NCI-H510A treated with DMSO at 0.1 percent for 48 hours (cell line): ENCODE measurements at regions not wholly inside any gene's neighbourhood (a gene's known extent, or its start where the extent isn't known, plus 50 kb on each side); places are given as distances from the start of the nearest gene placed in this dataset.

Source experiments
- DNase-seq: peaks from one replicate; lab custom pipeline; 2025; lab: John Stamatoyannopoulos, UW

DNA sequence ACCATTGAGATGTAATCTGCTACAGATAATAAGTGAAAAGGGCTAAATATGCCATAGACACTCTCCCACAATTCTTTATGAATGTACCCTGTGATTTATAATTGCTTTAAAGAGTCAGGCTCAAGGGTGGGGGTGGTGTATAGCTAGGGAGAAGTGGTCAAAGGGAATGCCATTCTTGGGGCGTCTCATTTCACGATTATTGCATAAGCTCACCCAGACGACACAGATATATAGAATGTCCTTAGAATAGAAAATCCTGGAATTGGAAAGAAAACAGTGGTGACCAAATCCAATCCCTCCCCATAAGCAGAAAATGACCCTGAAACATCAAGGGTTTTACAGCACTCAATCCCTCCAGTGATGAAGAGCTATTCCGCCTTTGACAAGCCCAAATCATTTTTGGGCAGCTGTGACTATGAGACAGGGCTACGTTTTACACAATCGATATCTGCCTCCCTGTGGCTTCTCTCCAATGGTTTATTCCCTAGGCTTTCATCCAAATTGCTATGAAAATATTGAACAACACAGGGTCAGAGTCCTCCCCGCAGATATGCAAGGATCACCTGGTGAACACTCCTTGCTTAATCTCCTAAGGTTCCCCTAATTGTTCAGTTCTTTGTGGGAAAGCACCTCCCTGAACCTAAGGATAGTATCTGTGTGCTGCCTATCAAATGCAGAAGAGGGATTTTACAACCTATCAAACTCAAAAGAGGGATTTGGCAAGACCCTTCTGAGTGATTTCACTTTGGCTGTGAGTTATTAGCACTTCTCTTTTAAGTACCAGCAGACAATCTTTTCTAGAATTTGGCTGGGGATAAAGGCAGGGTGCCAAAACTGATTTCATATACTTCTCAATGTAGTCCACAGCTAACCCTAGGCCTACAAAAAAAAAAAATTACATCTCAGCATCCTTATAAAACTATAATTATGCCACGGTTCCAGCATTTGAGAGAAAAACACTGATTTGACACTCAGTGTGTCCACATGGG is 144.9 kb upstream of the CDH6 start:
- no peak for DNase-seq

DNA sequence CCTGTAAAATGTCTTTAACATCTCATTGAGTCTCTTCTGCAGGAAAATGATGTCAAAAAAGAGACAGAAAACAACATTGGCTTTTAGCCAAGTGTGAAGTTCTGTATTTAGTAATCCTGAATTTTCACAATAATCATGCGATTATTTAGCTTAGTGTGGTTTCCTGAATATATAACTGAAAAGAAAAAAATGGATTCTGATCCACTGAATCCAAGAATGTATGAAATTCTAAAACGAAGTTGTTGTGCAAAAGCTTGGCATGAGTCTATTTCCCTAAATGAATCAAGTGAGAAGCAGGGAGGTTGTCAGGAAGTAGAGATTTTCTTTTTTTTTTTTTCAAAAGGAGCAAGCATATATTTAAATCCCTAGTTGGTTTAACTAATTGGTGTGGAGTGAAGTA is 145.9 kb upstream of the CDH6 start:
- DNase-seq = no peak

DNA sequence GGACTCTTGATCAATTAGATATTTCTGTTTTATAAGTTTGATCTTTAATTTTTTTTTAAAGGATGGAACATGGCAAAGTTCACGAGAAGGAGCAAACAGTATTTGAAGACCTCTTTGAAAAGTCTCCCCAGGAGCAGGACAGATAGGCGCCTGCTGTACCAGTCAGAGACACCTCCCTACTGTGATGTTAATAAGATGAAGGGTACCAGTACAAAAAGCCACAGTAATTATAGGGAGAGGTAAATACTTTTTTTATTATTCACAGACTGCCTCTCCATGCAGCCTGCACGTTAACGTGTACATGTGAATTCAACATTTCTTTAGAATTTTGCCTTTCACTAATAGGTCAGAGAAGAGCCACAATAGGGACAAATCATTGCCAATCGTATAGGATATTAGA is 146.5 kb upstream of the CDH6 start:
- no peak for DNase-seq

DNA sequence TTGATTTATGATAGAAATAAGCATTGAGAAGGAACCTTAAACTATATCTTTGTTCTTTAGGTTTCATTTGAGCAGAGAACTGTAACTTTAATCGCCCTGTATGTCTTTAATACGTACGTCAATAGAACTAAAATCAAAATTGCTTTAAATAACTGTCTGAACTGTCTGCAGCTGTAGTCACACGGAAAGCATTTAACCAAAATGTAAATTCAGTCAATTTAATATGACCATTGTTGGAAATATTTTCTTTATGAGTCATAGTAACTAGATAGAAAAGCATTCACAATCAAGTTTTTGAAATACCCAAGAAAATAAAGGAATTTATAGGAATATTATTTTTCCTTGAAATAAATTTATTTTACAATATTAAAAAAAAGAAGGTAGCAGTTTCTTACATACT is 157.1 kb upstream of the CDH6 start:
- DNase-seq = no peak

DNA sequence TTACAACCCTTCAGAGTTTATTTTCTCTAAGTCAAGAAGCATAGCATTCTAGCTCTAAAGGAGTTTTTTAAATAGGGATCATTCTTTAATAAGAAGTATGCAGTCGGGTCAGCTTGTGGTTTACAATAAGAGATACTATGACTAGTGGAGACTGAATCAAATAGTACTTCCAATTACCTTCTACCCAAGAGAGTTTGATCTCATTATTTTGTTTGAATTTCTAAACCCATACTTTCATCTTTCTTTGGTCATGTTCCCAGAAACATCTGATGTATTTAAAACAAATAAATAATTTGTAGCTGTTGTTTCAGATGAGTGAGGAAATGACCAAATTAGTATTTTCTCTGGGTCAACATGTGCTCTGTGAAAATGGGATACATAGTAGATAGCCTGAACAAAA is 160.2 kb upstream of the CDH6 start:
- no peak for DNase-seq

DNA sequence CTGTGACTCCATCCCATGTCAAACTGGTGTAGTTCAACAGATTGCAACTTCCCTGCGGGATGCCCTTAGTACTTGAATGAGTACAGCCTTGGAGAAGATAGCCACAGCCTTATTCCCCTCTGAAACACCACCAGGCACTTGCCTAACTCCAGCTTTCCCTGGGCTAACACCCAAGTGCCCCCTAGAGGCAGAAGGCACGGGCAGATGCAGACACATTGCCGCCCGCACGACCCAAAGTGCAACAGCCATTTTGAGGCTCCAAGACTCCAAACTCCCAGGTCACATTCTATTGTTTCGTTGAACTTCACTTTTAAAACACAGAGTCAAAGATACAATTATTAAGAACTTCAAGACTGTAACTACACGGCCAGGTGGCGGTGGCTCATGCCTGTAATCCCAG is 163.6 kb upstream of the CDH6 start:
- no peak for DNase-seq

DNA sequence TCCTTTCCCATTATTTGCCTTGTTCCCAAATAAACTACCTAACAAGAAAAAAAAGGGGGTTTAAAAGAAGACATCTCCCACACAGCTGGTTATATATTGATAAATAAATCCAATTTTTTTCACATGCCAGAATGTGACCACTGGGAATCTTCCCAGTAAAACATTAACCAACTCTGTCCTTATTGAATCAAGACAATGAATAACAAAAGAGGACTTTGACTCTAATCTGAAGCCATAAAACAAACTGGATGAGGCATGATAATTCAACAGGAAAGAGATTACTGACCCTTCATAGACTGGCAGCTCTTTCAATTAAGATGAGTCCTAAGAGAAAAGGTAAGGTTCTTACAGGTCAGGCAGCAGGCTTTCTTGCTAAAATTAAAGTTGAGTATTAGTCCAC is 165.8 kb upstream of the CDH6 start:
- DNase-seq = no peak

DNA sequence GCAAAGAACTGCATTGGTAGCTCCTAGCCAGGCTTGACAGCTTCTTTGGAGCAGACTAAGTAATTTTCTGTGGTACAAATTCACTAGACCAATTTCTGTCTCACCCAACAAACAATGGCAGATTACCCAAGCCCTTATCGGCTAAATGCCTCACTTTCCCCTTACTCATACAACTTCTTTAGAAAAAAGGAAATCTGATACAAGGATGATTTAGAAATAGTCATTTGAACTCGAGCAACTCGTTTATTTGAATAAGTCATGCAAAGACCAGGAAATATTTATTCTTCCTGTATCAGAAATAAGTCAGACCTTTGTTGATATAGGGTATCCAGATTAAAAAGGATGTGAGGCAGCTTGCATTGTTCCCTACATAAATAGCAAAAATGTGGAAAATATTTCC is 170.4 kb upstream of the CDH6 start:
- DNase-seq = no peak

DNA sequence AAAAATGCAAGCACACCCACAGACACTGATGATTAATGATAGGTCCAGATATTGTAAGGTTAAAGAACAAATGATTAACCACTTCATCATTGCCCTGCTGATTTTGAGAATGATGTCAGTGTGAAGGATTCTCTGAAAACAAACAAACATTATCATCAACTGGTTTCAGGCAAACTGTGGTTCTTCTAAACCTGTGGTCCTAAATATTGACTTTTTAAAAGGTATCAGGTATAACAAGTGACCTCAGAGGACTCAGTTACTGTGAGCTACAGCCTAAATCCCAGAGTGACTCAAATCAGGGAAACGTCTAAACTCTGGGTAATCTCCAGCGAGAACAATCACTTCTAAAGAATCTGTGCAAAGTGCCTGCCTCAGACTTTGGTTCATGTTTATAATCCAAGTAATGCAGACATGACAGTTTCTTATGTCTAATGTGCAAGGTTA is 172.3 kb upstream of the CDH6 start:
- DNase-seq = no peak

DNA sequence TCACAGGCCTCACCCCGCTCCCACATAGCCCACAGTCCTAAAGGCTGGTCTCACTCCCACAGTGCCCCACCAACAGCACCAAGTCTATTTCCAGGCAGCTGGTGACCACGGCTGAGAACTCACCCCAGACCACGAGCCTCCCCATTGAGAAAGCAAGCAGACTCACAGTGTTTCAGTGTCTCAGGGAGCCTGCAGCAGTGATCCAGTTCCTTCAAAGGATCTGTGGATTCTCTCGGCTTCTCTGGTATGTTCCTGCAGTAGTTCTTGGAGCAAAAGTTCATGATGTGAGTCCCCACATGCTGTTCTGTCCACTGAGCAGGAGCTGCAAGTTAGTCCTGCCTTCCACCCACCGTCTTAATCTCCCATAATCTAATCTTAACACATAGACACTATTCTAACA is 185.3 kb upstream of the CDH6 start:
- no peak for DNase-seq

DNA sequence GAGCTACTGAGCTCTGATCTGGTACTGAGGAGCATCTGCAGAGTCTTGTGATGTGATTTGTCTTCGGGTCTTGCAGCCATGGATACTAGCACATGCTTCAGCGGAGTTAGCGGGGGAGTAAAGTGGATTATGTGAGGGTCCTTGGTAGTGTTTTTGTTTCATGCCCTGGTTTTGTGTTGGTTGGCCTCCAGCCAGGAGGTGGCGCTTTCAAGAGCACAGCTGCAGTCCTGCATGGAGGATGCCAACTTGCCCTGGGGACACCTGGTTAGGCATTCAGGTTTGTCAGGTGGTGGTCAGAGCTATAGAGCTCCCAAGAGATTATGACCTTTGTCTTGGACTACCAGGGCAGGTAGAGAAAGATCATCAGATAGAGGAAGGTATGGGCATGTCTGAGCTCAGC is 185.8 kb upstream of the CDH6 start:
- no peak for DNase-seq

DNA sequence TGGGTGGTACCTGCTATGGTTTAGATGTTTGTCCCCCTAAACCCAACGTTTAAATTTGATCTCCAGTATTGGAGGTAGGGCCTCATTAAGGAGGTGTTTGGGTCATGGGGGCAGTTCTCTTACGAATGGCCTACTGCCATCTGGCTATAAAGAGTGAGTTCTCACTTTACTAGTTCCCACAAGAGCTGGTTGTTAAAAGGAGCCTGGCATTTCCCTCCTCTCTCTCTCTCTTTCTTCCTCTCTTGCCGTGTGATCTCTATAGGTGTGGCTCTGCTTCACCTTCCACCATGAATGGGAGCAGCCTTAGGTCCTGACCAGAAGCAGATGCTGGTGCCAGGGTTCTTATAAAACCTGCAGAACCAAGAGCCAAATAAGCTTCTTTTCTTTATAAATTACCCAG is 193.2 kb upstream of the CDH6 start:
- DNase-seq = no peak

DNA sequence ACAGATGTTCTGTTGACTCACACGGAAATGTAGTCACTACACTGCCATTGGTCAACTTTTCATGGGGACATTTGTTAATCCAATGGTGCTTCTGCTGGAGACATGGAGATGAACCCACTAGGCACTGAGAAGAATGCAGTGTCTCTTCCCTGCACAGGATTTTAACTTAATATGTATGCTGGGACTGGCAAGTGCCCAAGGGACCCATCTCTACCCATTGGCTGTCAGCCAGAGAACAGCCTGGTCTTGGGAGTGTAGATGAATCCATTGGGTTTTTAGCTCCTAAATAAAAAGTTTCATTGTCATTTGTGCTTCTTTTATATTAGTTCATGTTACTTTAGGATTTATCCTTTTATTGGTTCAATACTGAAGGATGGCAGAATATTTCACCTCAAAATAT is 195.8 kb upstream of the CDH6 start:
- DNase-seq = no peak

DNA sequence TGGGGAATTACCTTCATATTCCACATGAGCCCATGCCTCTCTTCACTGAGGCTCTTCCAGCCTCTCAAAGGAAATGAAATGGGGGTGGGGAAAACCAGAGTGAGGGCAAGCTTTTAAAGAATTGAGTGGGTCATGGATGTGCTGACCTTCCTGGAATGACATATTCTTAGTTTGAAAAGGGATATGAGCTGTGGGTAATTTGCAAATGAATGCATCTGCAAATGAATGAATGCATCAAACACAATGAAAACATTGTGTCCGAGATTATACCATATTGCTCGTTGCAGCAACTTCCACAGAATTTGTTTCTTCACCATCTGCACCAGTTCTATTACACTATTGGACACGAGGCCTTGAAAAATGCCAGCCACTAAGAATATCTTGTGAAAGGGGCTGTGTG is 198.6 kb upstream of the CDH6 start:
- no peak for DNase-seq

DNA sequence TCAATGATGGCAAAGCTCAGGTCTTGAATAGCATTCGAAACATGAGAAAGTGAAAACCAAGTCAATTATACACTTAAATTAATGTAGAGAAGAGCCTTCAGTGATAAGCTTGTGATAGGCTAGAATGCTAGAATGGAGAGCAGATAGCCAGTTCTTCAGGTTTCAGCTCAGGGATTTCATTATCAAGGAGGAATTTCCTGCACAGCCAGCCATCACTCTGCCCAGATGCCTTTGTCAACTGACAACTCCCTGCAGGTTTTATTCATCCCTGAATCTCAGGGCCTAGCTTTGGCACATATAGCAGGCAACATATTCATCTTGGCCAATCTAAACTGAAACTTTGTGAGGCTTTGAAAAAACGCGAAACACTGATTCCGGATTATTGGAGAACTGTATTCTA is 199.3 kb upstream of the CDH6 start:
- DNase-seq = peak; percentile 17

DNA sequence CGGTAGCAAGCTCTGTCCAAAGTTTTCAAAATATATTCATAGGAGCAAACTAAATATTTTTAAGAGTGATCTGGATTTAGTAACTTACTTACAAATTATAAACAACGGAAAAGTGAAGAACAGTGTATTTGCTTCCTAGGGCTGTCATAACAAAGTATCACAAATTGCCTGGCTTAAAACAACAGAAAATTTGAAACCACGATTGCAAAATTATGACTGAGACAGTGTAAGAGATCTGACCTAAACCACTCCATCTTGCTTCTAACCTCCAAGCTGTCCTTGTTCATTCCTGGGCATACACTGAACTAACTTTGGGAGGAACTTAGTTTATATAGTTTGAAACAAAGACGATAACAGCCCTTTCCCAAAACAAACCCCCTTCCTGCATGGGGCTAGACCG is 202.0 kb upstream of the CDH6 start:
- no peak for DNase-seq

DNA sequence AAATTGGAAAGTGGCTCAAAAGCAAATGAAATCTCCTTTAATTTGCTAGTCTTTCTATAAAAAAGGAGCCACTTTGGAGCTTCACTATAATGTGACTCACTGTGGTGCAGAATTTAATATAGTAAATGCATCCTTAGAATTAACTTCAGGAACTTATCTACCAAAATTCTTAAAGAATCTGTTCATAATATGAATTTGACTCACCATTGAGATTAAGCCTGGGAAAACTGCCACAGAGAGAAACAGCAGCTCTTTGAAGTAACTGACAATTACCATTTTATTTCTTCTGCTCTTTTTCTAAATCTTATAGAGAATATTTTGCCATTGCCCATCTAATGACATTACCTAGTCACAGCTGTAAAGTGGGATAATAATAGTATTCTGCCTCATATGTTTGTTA is 211.9 kb upstream of the CDH6 start:
- DNase-seq = no peak

DNA sequence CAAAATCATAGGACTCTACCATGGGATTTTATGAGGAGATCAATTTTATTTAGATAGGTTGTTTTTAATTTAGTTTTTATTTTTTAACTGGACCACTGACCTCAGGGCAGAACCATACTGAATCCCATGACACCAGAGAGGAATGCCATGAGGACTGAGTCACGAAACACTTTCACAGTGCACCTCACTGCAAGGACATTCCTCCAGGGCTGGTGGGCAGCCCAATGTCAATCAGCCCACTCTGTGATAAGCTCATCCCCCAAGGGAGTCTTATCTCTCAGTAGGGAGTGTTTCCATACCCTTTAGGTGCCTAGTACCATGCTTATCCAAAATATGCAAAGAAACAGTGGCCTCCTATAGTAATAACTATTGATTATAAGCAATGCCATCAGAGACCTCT is 224.5 kb upstream of the CDH6 start:
- no peak for DNase-seq

DNA sequence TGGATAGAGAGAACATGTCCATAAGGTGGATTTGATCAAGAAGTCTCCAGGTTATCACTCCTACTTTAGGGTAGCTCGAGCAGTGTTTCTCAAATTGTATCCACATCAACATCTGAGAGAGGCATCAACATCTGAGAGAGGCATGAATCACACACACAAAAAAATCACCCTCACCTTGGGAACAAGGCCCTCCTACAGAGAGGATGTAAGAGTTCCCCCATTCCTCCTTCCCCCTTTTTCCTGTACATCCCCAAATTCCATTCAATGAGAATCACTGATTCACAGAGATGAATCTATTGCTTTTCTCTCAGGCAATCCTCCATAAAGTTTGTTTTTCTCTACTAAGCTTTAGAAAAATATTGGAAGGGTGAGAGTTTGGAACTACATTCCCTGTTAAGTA is 233.4 kb upstream of the CDH6 start:
- no peak for DNase-seq

DNA sequence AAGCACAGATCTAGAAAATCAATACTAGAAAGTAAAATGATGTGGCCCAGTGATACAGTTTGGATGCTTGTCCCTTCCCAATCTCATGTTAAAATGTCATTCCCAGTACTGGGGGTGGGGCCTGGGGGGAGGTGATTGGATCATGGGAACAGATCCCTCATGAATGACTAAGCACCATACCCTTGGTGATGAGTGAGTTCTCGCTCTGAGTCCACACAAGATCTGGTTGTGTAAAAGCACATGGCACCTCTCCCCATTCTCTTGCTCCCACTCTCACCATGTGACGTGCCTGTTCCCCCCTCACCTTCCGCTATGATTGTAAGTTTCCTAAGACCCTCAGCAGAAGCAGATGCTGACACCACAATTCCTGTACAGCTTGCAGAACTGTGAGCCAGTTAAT is 234.2 kb upstream of the CDH6 start:
- DNase-seq = no peak

DNA sequence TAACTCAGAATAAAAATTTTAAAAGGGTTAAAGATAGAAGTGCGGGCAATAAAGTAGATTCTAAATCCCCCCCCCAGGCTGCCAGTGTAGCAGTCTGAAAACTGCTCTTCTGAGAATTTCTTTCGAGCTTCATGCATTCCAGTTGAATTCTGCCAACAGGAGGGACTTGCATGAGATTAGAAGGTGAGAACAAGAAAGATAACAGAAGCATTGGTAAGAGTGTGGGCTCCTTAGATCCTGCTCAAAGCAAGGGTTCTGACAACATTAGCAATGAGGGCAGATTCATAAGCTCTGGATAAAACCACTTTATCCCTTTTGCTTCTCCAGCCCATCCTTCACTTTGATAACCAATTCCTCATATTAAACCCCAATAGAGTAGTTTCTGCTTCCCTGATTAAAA is 235.9 kb upstream of the CDH6 start:
- no peak for DNase-seq

DNA sequence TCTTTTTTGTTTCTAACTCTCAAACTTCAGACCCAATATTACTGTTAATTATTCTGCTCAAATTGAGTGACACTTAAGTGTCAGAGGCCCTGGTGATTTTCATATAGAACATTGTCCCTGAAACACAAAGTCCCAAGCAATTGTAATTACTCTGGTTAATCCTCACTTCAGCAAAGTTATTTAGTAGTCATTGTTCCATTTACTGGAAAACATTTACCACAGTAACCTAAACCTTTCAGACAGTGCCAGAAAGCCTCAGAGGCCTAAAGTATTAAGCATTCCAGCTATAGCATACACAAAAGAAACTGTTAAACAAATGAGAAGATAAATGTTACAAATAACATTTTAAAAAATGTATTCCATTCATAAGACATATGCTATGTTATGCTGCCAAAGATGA is 237.2 kb upstream of the CDH6 start:
- DNase-seq = no peak

DNA sequence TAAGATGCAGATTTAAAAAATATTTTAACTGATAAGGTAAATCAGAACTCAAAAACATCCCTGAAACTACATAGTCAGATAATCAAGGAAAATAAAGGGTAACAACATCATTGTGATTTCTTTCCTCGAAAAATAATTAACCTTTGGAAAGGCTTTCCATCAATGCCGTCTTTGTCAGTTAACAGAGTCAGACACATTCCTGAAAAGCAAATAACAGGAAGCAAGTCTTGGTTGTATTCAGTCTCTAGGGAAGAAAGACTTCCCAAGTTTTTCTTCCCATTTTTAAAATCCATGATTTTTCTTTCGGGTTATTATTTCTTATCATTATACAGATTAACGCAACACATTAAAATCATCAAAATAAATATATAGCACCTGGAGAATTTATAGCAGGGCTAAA is 256.4 kb upstream of the CDH6 start:
- no peak for DNase-seq

DNA sequence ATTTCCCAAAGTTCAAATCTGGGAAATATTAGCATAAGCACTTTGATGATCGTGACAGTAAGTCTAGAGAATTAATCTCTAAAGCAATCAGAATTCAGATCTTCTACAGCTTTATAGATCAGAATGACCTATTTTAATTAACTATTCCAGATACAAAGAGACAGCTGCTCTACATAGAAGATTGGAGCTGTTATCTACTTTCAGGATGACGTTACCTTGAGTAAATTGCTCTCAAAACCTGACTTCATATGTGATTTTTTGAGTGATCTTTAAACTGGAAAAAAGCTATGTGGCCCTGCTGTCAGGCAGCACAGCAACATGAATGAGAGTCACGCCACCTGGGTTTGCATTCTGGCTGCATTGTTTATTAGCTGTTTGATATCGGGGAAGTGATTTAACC is 259.9 kb upstream of the CDH6 start:
- DNase-seq = no peak
